HG02571 (cell line): ENCODE measurements at regions not wholly inside any gene's neighbourhood (a gene's known extent, or its start where the extent isn't known, plus 50 kb on each side); places are given as distances from the start of the nearest gene placed in this dataset.
"Not testable (repeated sequence)": the region's sequence is repeated elsewhere in the genome, so short reads cannot be mapped to it uniquely, and the experiment has no call there.

Experiments
- ATAC-seq: cut with Tn5 transposase; IDR thresholded peaks from one replicate; pipeline ENCODE4 v1.9.1; 2021; ENCODE audit warnings: mild to moderate bottlenecking, moderate library complexity; ENCODE audit not compliant: unreplicated experiment

- ATAC-seq, result not testable (repeated sequence)
These were observed 208.3 kb upstream of the NBPF12 start for GRCh38 chr1:146729642-146730344.

GRCh38 chr1:146715054-146715453 is 223.1 kb upstream of the NBPF12 start:
- ATAC-seq, result not testable (repeated sequence)

GRCh38 chr1:146710838-146711521 is 227.1 kb upstream of the NBPF12 start:
- ATAC-seq, result not testable (repeated sequence)

GRCh38 chr1:146709302-146709701 is 228.8 kb upstream of the NBPF12 start:
- ATAC-seq, result not testable (repeated sequence)

- ATAC-seq, result not testable (repeated sequence)
These were observed 233.9 kb upstream of the NBPF12 start for GRCh38 chr1:146704162-146704724.

- ATAC-seq, result not testable (repeated sequence)
These were observed 236.8 kb upstream of the NBPF12 start for GRCh38 chr1:146701320-146701719.

GRCh38 chr1:146695388-146695787 is 242.7 kb upstream of the NBPF12 start:
- not testable (repeated sequence) for ATAC-seq

GRCh38 chr1:146691798-146692197 is 246.3 kb upstream of the NBPF12 start:
- ATAC-seq, result not testable (repeated sequence)

GRCh38 chr1:146688893-146689292 is 249.2 kb upstream of the NBPF12 start:
- not testable (repeated sequence) for ATAC-seq

GRCh38 chr1:146686777-146687366 is 251.3 kb upstream of the NBPF12 start:
- not testable (repeated sequence) for ATAC-seq

GRCh38 chr1:146683126-146683429 is 255.0 kb upstream of the NBPF12 start:
- not testable (repeated sequence) for ATAC-seq

GRCh38 chr1:146682227-146683125 is 255.6 kb upstream of the NBPF12 start:
- ATAC-seq, result not testable (repeated sequence)

GRCh38 chr1:146673729-146674299 is 264.3 kb upstream of the NBPF12 start:
- not testable (repeated sequence) for ATAC-seq

- not testable (repeated sequence) for ATAC-seq
These were observed 265.5 kb upstream of the NBPF12 start for GRCh38 chr1:146672608-146673007.

- ATAC-seq, result not testable (repeated sequence)
These were observed 266.5 kb upstream of the NBPF12 start for GRCh38 chr1:146671588-146671987.

- not testable (repeated sequence) for ATAC-seq
These were observed 267.1 kb upstream of the NBPF12 start for GRCh38 chr1:146670832-146671566.

GRCh38 chr1:146666275-146666674 is 271.8 kb upstream of the NBPF12 start:
- not testable (repeated sequence) for ATAC-seq

GRCh38 chr1:146660242-146660641 is 277.9 kb upstream of the NBPF12 start:
- not testable (repeated sequence) for ATAC-seq

- not testable (repeated sequence) for ATAC-seq
These were observed 281.6 kb upstream of the NBPF12 start for GRCh38 chr1:146656356-146657060.
